OCI-LY1 (cell line): ENCODE measurements at regions not wholly inside any gene's neighbourhood (a gene's known extent, or its start where the extent isn't known, plus 50 kb on each side); places are given as distances from the start of the nearest gene placed in this dataset.

Experiments used
- H2AFZ ChIP-seq: fragments of 200-600 bp; sonication (generic), shearing (Covaris generic); 2 replicates; pipeline ENCODE4 v1.6.0; 2014; ENCODE audit warnings: antibody characterized with exemption, mild to moderate bottlenecking, low read length
- H3F3A ChIP-seq: fragments of 200-600 bp; sonication (generic), shearing (Covaris generic); 2 replicates; pipeline ENCODE4 v1.6.0; 2014; ENCODE audit warnings: mild to moderate bottlenecking, antibody characterized with exemption, low read length, moderate library complexity; ENCODE audit not compliant: insufficient read depth
- H3K27ac ChIP-seq: fragments of 200-600 bp; sonication (generic); 2 replicates; pipeline ENCODE4 v1.5.1; 2014; ENCODE audit warnings: low read length, mixed run types, mild to moderate bottlenecking, low read depth; ENCODE audit not compliant: poor library complexity, severe bottlenecking
- H3K27me3 ChIP-seq: fragments of 200-600 bp; sonication (generic); 2 replicates; pipeline ENCODE4 v1.6.0; 2014; ENCODE audit warnings: antibody characterized with exemption, mild to moderate bottlenecking, low read length, moderate library complexity; ENCODE audit not compliant: insufficient read depth
- H3K36me3 ChIP-seq: fragments of 200-600 bp; sonication (generic); 2 replicates; pipeline ENCODE4 v1.6.1; 2014; ENCODE audit warnings: mild to moderate bottlenecking, antibody characterized with exemption, low read length, moderate library complexity, mixed read lengths; ENCODE audit not compliant: insufficient read depth
- H3K4me1 ChIP-seq: fragments of 200-600 bp; sonication (generic); 2 replicates; pipeline ENCODE4 v1.5.1; 2014; ENCODE audit warnings: mild to moderate bottlenecking, low read length, moderate library complexity; ENCODE audit not compliant: insufficient read depth, severe bottlenecking
- H3K4me2 ChIP-seq: fragments of 200-600 bp; sonication (generic), shearing (Covaris generic); 2 replicates; pipeline ENCODE4 v1.6.1; 2014; ENCODE audit warnings: low read length
- H3K4me3 ChIP-seq: fragments of 200-600 bp; sonication (generic); 2 replicates; pipeline ENCODE4 v1.5.1; 2014; ENCODE audit warnings: low read length, low read depth, mild to moderate bottlenecking, mixed read lengths; ENCODE audit not compliant: poor library complexity, severe bottlenecking
- H3K79me2 ChIP-seq: fragments of 200-600 bp; shearing (Covaris generic); 2 replicates; pipeline ENCODE4 v1.6.1; 2016; ENCODE audit warnings: mixed run types, low read length, mixed read lengths; ENCODE audit not compliant: insufficient read depth
- H3K9ac ChIP-seq: fragments of 200-600 bp; sonication (generic), shearing (Covaris generic); 2 replicates; pipeline ENCODE4 v1.6.1; 2014; ENCODE audit warnings: mild to moderate bottlenecking, low read length, mixed read lengths
- H3K9me2 ChIP-seq: fragments of 200-600 bp; sonication (generic), shearing (Covaris generic); 2 replicates; pipeline ENCODE4 v1.6.1; 2014; ENCODE audit warnings: low read depth, mild to moderate bottlenecking, low read length, mixed read lengths
- H3K9me3 ChIP-seq: fragments of 200-600 bp; shearing (Covaris generic); 2 replicates; pipeline ENCODE4 v1.6.1; 2014; ENCODE audit warnings: low read length, mixed read lengths
- H4K20me1 ChIP-seq: fragments of 200-600 bp; sonication (generic), shearing (Covaris generic); 2 replicates; pipeline ENCODE4 v1.6.0; 2016; ENCODE audit warnings: mild to moderate bottlenecking, low read length; ENCODE audit not compliant: insufficient read depth
- EZH2 ChIP-seq: fragments of 200-600 bp; sonication (generic), shearing (Covaris generic); IDR thresholded peaks from 2 replicates; pipeline ENCODE4 v1.8.0; 2017; ENCODE audit warnings: borderline replicate concordance, mixed run types, mild to moderate bottlenecking, antibody characterized with exemption, low read length, moderate library complexity, mixed read lengths
- TF ChIP-seq, protein P1 (sequence below): fragments of 200-600 bp; sonication (generic), shearing (Covaris generic); IDR thresholded peaks from 2 replicates; pipeline ENCODE4 v1.5.1; 2017; ENCODE audit warnings: mild to moderate bottlenecking, antibody characterized with exemption, low read length, moderate library complexity, mixed read lengths

DNA sequence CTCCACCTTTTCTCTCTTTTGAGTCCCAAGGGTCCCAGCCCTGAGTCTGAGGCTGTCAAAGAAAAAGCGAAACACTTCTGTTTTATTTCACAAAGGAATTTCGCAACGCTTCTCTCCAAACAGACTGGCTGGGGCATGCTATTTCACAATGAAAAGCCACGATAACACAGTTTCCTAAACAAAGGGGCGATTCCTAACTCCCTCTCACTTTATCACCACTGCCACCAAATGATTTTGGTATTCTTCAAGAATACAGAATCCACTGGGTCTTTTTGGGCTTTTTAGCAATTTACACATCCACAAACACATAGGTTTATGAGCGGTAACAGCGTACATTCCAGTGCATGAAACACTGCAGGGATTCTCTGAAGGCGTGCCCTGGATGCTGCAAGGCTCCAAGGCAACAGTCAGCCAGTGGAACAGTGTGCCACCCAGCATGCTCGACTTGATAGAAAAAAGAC lies 161.2 kb downstream of the DAD1 start:
- H3K27ac ChIP-seq = no peak overlapping the region
- H3K9me2 ChIP-seq = no peaks in the 10 kb centered on the region
- no peak overlapping the region for H3K4me3 ChIP-seq
- H2AFZ ChIP-seq = no peak overlapping the region
- H3F3A ChIP-seq = no peaks in the 10 kb centered on the region
- no peak overlapping the region for H3K4me2 ChIP-seq
- no peaks in the 10 kb centered on the region for H3K36me3 ChIP-seq
- no peaks in the 10 kb centered on the region for H3K27me3 ChIP-seq
- H3K79me2 ChIP-seq = no peaks in the 10 kb centered on the region
- H3K9me3 ChIP-seq = no peaks in the 10 kb centered on the region
- H3K4me1 ChIP-seq = peaks cover 44% of the 10 kb centered on the region
- no peak for TF ChIP-seq EZH2
- TF ChIP-seq, protein P1, sequence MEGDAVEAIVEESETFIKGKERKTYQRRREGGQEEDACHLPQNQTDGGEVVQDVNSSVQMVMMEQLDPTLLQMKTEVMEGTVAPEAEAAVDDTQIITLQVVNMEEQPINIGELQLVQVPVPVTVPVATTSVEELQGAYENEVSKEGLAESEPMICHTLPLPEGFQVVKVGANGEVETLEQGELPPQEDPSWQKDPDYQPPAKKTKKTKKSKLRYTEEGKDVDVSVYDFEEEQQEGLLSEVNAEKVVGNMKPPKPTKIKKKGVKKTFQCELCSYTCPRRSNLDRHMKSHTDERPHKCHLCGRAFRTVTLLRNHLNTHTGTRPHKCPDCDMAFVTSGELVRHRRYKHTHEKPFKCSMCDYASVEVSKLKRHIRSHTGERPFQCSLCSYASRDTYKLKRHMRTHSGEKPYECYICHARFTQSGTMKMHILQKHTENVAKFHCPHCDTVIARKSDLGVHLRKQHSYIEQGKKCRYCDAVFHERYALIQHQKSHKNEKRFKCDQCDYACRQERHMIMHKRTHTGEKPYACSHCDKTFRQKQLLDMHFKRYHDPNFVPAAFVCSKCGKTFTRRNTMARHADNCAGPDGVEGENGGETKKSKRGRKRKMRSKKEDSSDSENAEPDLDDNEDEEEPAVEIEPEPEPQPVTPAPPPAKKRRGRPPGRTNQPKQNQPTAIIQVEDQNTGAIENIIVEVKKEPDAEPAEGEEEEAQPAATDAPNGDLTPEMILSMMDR = no peak
- H3K9ac ChIP-seq = no peak overlapping the region
- no peaks in the 10 kb centered on the region for H4K20me1 ChIP-seq

DNA sequence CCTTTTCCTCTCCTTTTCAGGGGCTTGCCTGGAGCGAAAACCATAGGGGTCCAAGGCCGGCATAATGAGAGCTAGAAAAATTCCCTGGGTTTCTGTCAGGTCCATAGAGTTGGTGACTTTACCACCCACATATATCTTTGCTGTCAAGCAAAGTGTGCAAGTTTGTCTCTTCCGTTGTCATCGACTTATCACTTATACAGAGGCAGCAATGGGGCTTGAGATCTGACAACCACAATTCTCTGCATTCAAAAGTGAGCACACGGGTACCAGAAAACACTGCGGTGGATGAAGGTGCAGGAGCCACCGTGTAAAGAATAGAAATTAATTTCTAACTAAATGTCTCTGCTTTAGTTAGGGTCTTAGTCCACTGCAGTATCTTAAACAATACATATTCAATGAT lies 162.3 kb downstream of the DAD1 start:
- Histone ChIP-seq H3K27ac (no peak overlapping the region), H3K9ac (no peak overlapping the region), H3K27me3 (no peaks in the 10 kb centered on the region), H3K79me2 (no peaks in the 10 kb centered on the region), H3K4me1 (peaks cover 40% of the 10 kb centered on the region), H3F3A (no peaks in the 10 kb centered on the region), H4K20me1 (no peaks in the 10 kb centered on the region), H3K36me3 (no peaks in the 10 kb centered on the region), H3K4me2 (no peak overlapping the region), H3K9me3 (no peaks in the 10 kb centered on the region), H3K9me2 (no peaks in the 10 kb centered on the region), H3K4me3 (no peak overlapping the region), H2AFZ (no peak overlapping the region)
- TF ChIP-seq, protein P1 = no peak
- no peak for TF ChIP-seq EZH2

DNA sequence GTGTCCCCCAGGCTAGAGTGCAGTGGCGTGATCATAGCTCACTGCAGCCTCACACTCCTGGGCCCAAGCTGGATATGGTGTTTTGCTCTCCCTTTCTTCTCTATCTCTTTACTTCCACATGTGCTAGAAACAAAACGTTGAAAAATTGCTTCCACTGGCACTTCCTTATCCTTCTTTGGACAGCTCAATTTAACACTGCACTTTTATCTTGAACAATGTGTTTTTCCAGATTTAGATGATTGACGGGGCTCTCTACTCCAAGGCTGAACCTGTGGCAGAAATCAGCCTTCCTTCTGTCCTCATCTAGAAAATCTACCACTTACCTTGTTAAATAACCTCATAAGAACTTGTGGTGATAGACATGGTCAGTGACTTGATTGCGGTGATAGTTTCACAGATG lies 165.1 kb downstream of the DAD1 start:
- Histone ChIP-seq H3K4me1 (peaks cover 20% of the 10 kb centered on the region), H3K36me3 (no peaks in the 10 kb centered on the region; the same call in 1 of the 2 replicates), H3K9me2 (no peaks in the 10 kb centered on the region), H3K79me2 (no peaks in the 10 kb centered on the region), H3K4me2 (no peak overlapping the region), H3K9ac (no peak overlapping the region), H3K4me3 (no peak overlapping the region), H4K20me1 (no peaks in the 10 kb centered on the region), H3K9me3 (no peaks in the 10 kb centered on the region), H3K27ac (no peak overlapping the region), H3K27me3 (no peaks in the 10 kb centered on the region), H3F3A (no peaks in the 10 kb centered on the region), H2AFZ (no peak overlapping the region)
- TF ChIP-seq, protein P1 = no peak
- no peak for TF ChIP-seq EZH2
